CD4-positive, alpha-beta T cell (primary cell): ENCODE measurements at regions not wholly inside any gene's neighbourhood (a gene's known extent, or its start where the extent isn't known, plus 50 kb on each side); places are given as distances from the start of the nearest gene placed in this dataset.

Experiments used
- ATAC-seq: fragments of 200-7000 bp; cut with Tn5 transposase; one replicate; pipeline ENCODE4 v1.10.0; 2022; ENCODE audit warnings: mild to moderate bottlenecking; ENCODE audit not compliant: poor library complexity
- CTCF ChIA-PET: fragments of 350-600 bp; sonication (Branson Sonifier 250); formaldehyde crosslinking; loops from one replicate; lab custom pipeline; 2021; ENCODE audit warnings: antibody characterized with exemption, inconsistent platforms; lab: Charles Lee
- POLR2A ChIA-PET: fragments of 350-600 bp; sonication (Branson Sonifier 250); formaldehyde crosslinking; loops from one replicate; lab custom pipeline; 2021; ENCODE audit warnings: antibody characterized with exemption, inconsistent platforms; lab: Charles Lee
- DNase-seq, 14 experiments: peaks; one replicate each; pipeline ENCODE4 v3.0.0-alpha.2; 2013 to 2020; ENCODE audit warnings: mixed read lengths in 2 of 14
- H3K27ac ChIP-seq, 2 donors: one replicate each; pipeline versions ENCODE4 v1.5.1 to v1.7.0; 2013; ENCODE audit warnings: low read length in 2 of 2, low read depth in 1 of 2, mild to moderate bottlenecking in 1 of 2
- H3K27me3 ChIP-seq, 2 experiments: 1 replicate in 1 of 2; 2 replicates in 1 of 2; pipeline versions ENCODE4 v1.6.1 to v1.7.0; 2013; ENCODE audit warnings: low read length in 2 of 2, control low read depth in 1 of 2, mild to moderate bottlenecking in 1 of 2, moderate library complexity in 1 of 2; ENCODE audit not compliant: insufficient read depth in 2 of 2, control insufficient read depth in 1 of 2
- H3K36me3 ChIP-seq: one replicate; pipeline ENCODE4 v1.6.1; 2013; ENCODE audit warnings: low read length, control low read depth; ENCODE audit not compliant: insufficient read depth
- H3K4me1 ChIP-seq: one replicate; pipeline ENCODE4 v1.6.1; 2013; ENCODE audit warnings: low read length, control low read depth; ENCODE audit not compliant: insufficient read depth
- H3K4me3 ChIP-seq: one replicate; pipeline ENCODE4 v1.5.1; 2013; ENCODE audit warnings: mild to moderate bottlenecking, low read length, moderate library complexity
- H3K9me3 ChIP-seq, 2 experiments: 1 replicate in 1 of 2; 2 replicates in 1 of 2; pipeline versions ENCODE4 v1.6.1 to v1.7.0; 2013; ENCODE audit warnings: low read length in 2 of 2, mild to moderate bottlenecking in 2 of 2, control low read depth in 1 of 2, moderate library complexity in 1 of 2; ENCODE audit not compliant: control insufficient read depth in 1 of 2, insufficient read depth in 1 of 2
- H3K27ac Mint-ChIP-seq: one replicate; pipeline ENCODE4 v1.8.0; 2020; ENCODE audit warnings: mixed read lengths
- H3K27me3 Mint-ChIP-seq: one replicate; pipeline ENCODE4 v1.8.0; 2021; ENCODE audit warnings: mixed read lengths
- H3K36me3 Mint-ChIP-seq: one replicate; pipeline ENCODE4 v1.8.0; 2021; ENCODE audit warnings: low read depth, mixed read lengths
- H3K4me1 Mint-ChIP-seq: one replicate; pipeline ENCODE4 v1.8.0; 2021; ENCODE audit warnings: low read depth, mixed read lengths
- H3K4me3 Mint-ChIP-seq: one replicate; pipeline ENCODE4 v1.8.0; 2020; ENCODE audit warnings: mild to moderate bottlenecking, mixed read lengths
- H3K9me3 Mint-ChIP-seq: one replicate; pipeline ENCODE4 v1.8.0; 2020; ENCODE audit warnings: mixed read lengths
- intact Hi-C, 2 experiments: fragments of 100-400 bp; cut with DNase I in 1 of 2; cut with micrococcal nuclease in 1 of 2; formaldehyde crosslinking; loops; one replicate each; pipeline versions ENCODE4 v1.15.1 to v1.9.0; 2023 to 2025; cut with DNase I, micrococcal nuclease
- TF ChIP-seq, protein P1 (sequence below): fragments of 200-600 bp; IDR thresholded peaks from one replicate; pipeline ENCODE4 v1.8.0; 2022; ENCODE audit warnings: antibody characterized with exemption, mild to moderate bottlenecking

DNA sequence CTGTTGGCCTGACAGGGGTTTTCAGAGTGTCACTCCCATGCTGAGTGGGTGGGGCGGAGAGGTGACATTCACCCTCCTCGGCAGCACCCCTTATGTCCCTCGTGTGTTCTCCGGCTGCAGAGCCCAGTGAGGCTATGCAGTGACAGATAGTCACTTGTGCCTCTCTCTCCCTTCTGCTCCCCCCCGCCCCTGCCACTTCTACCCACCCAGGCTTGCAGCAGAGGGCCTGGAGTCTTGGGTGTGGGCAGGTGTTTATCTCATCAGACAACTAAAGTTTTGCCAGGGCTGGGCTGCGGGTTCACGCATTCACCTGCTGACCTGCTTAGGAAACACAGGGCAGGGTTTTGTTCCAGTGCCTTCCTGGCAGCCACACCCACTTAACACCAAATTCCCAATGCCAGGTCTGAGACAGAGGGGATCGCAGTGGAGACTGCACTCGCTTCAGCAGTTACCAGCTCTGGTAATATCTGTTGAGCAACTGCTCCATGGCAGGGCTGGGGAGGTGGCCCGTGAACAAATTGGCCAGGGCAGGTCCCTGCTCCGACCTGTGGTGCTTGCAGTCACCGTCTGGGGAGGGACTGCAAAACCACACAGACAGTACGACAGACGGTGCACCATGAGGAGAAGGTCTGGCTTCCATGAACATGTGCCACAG, 50.5 kb upstream of the ADA2 start:
- H3K27me3 Mint-ChIP-seq: no peaks in the 10 kb centered on the region

DNA sequence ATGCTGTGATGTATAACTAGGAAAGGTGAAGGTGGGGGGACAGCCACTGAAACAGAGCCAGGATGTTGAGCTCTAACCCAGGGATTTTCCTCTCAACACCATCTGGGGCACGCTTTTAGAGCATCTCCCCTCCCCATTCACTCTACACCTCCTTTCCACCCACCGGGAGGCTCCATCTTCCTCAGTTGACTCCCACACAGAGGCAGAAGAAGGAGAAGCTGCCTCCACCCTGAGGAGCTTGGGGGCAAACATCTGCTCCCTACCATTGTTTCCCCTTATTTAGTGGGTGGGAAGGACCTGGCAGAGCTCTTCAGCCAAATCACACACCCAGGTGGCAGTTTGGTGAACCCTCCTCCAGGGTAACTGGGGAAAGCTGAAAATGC, 50.0 kb upstream of the ADA2 start:
- Histone ChIP-seq H3K4me1 (peaks cover 19% of the 10 kb centered on the region), H3K36me3 (no peaks in the 10 kb centered on the region), H3K9me3 (no peaks in the 10 kb centered on the region), H3K27ac (no peak overlapping the region), H3K4me3 (no peak overlapping the region), H3K27me3 (no peaks in the 10 kb centered on the region)
- no peak for DNase-seq
- ChIA-PET POLR2A (no interaction called here), CTCF (no interaction called here)
- Mint-ChIP-seq H3K9me3 (no peaks in the 10 kb centered on the region), H3K4me1 (peaks cover 22% of the 10 kb centered on the region), H3K36me3 (no peaks in the 10 kb centered on the region), H3K27me3 (no peaks in the 10 kb centered on the region), H3K4me3 (no peak overlapping the region), H3K27ac (no peak overlapping the region)
- no peak for ATAC-seq
- intact Hi-C loops: loop anchor here in 1 of 2 experiments (5.0 kb wide), 1 partner anchor 47 kb away; no protein-coding TSS in a partner anchor
- TF ChIP-seq, protein P1, sequence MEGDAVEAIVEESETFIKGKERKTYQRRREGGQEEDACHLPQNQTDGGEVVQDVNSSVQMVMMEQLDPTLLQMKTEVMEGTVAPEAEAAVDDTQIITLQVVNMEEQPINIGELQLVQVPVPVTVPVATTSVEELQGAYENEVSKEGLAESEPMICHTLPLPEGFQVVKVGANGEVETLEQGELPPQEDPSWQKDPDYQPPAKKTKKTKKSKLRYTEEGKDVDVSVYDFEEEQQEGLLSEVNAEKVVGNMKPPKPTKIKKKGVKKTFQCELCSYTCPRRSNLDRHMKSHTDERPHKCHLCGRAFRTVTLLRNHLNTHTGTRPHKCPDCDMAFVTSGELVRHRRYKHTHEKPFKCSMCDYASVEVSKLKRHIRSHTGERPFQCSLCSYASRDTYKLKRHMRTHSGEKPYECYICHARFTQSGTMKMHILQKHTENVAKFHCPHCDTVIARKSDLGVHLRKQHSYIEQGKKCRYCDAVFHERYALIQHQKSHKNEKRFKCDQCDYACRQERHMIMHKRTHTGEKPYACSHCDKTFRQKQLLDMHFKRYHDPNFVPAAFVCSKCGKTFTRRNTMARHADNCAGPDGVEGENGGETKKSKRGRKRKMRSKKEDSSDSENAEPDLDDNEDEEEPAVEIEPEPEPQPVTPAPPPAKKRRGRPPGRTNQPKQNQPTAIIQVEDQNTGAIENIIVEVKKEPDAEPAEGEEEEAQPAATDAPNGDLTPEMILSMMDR: no peak

More for the DNA sequence above, 50.5 kb upstream of the ADA2 start:
- Mint-ChIP-seq H3K4me1 (peaks cover 22% of the 10 kb centered on the region), H3K4me3 (no peak overlapping the region), H3K9me3 (no peaks in the 10 kb centered on the region), H3K27ac (no peak overlapping the region), H3K36me3 (no peaks in the 10 kb centered on the region)
- Histone ChIP-seq H3K36me3 (no peaks in the 10 kb centered on the region), H3K27me3 (no peaks in the 10 kb centered on the region), H3K27ac (no peak overlapping the region), H3K4me3 (no peak overlapping the region), H3K4me1 (peaks cover 19% of the 10 kb centered on the region), H3K9me3 (no peaks in the 10 kb centered on the region)
- ChIA-PET CTCF (no interaction called here), POLR2A (no interaction called here)
- TF ChIP-seq, protein P1: no peak
- ATAC-seq: no peak
- intact Hi-C loops: loop anchor here in 1 of 2 experiments (5.0 kb wide), 1 partner anchor 47 kb away; no protein-coding TSS in a partner anchor
- no peak for DNase-seq
